Astrocyte (in vitro differentiated cells and primary cell): ENCODE measurements at regions not wholly inside any gene's neighbourhood (a gene's known extent, or its start where the extent isn't known, plus 50 kb on each side); places are given as distances from the start of the nearest gene placed in this dataset.

Source experiments
- DNase-seq: peaks from one replicate; pipeline ENCODE4 v3.0.0-alpha.2; 2010; ENCODE audit warnings: low read depth
- FAIRE-seq: peaks from 2 replicates; lab custom pipeline; 2011; peaks lifted over from hg19 to GRCh38; lab: Jason Lieb, UNC
- H2AFZ ChIP-seq: 2 replicates; pipeline ENCODE4 v1.6.0; 2012; ENCODE audit warnings: low read depth, low read length, inconsistent platforms
- H3K27ac ChIP-seq: 2 replicates; pipeline ENCODE4 v1.5.1; 2011; ENCODE audit warnings: low read depth, low read length, inconsistent platforms
- H3K27me3 ChIP-seq: 2 replicates; pipeline ENCODE4 v1.6.0; 2011; ENCODE audit warnings: low read length, inconsistent platforms; ENCODE audit not compliant: insufficient read depth
- H3K36me3 ChIP-seq: 2 replicates; pipeline ENCODE4 v1.5.1; 2011; ENCODE audit warnings: low read length, inconsistent platforms; ENCODE audit not compliant: insufficient read depth
- H3K4me1 ChIP-seq: 2 replicates; pipeline ENCODE4 v1.5.1; 2011; ENCODE audit warnings: low read length, inconsistent platforms; ENCODE audit not compliant: insufficient read depth
- H3K4me2 ChIP-seq: 2 replicates; pipeline ENCODE4 v1.6.0; 2012; ENCODE audit warnings: low read length, inconsistent platforms
- H3K4me3 ChIP-seq: 2 replicates; pipeline ENCODE4 v1.5.1; 2011; ENCODE audit warnings: low read depth, mild to moderate bottlenecking, low read length, inconsistent platforms; ENCODE audit not compliant: insufficient read depth
- H3K79me2 ChIP-seq: 2 replicates; pipeline ENCODE4 v1.6.0; 2012; ENCODE audit warnings: mild to moderate bottlenecking, low read length, inconsistent platforms; ENCODE audit not compliant: insufficient read depth
- H3K9ac ChIP-seq: 2 replicates; pipeline ENCODE4 v1.6.0; 2012; ENCODE audit warnings: mild to moderate bottlenecking, low read length, inconsistent platforms
- H3K9me3 ChIP-seq: 2 replicates; pipeline ENCODE4 v1.5.1; 2012; ENCODE audit warnings: low read depth, mild to moderate bottlenecking, low read length, inconsistent platforms; ENCODE audit not compliant: insufficient read depth
- H4K20me1 ChIP-seq: 2 replicates; pipeline ENCODE4 v1.6.0; 2012; ENCODE audit warnings: low read length, inconsistent platforms; ENCODE audit not compliant: insufficient read depth
- H3K27ac Mint-ChIP-seq: one replicate; pipeline ENCODE4 v1.8.0; 2021; ENCODE audit warnings: mild to moderate bottlenecking, mixed read lengths; ENCODE audit not compliant: unreplicated experiment
- H3K27me3 Mint-ChIP-seq: one replicate; pipeline ENCODE4 v1.8.0; 2021; ENCODE audit warnings: low read depth, mixed read lengths; ENCODE audit not compliant: unreplicated experiment
- H3K36me3 Mint-ChIP-seq: one replicate; pipeline ENCODE4 v1.8.0; 2021; ENCODE audit warnings: low read depth, mixed read lengths; ENCODE audit not compliant: unreplicated experiment
- H3K4me1 Mint-ChIP-seq: one replicate; pipeline ENCODE4 v1.8.0; 2021; ENCODE audit warnings: low read depth, mixed read lengths; ENCODE audit not compliant: unreplicated experiment
- H3K4me3 Mint-ChIP-seq: one replicate; pipeline ENCODE4 v1.8.0; 2021; ENCODE audit warnings: mild to moderate bottlenecking, moderate library complexity, mixed read lengths; ENCODE audit not compliant: unreplicated experiment
- H3K9me3 Mint-ChIP-seq: one replicate; pipeline ENCODE4 v1.8.0; 2021; ENCODE audit warnings: mild to moderate bottlenecking, mixed read lengths; ENCODE audit not compliant: unreplicated experiment
- CTCF ChIP-seq: IDR thresholded peaks from 2 replicates; pipeline ENCODE4 v1.5.1; 2011; ENCODE audit warnings: low read depth, mild to moderate bottlenecking, inconsistent platforms, low read length, moderate library complexity; ENCODE audit not compliant: insufficient read depth
- EZH2 ChIP-seq: IDR thresholded peaks from 2 replicates; pipeline ENCODE4 v1.6.1; 2012; ENCODE audit warnings: mild to moderate bottlenecking, low read length, inconsistent platforms; ENCODE audit not compliant: insufficient read depth

GRCh38 chr3:43872901-43873300 lies 182.2 kb downstream of the ABHD5 start:
- no peak for TF ChIP-seq EZH2
- TF ChIP-seq CTCF, result no peak
- H3K4me2 ChIP-seq, result peak overlapping the region; percentile 75
- peak overlapping the region; percentile 31 for H3K4me3 Mint-ChIP-seq
- H3K9me3 ChIP-seq, result no peaks in the 10 kb centered on the region
- peak overlapping the region; percentile 72 for H2AFZ ChIP-seq
- H3K27me3 Mint-ChIP-seq, result no peaks in the 10 kb centered on the region
- no peaks in the 10 kb centered on the region for H3K36me3 ChIP-seq
- H3K27ac ChIP-seq, result peak overlapping the region; percentile 89
- no peaks in the 10 kb centered on the region for H3K79me2 ChIP-seq
- peak; percentile 17 for DNase-seq
- H3K4me3 ChIP-seq, result no peak overlapping the region
- H3K9me3 Mint-ChIP-seq, result no peaks in the 10 kb centered on the region
- peak; percentile 67 for FAIRE-seq
- H3K36me3 Mint-ChIP-seq, result no peaks in the 10 kb centered on the region
- H3K4me1 Mint-ChIP-seq, result peaks cover 49% of the 10 kb centered on the region
- H3K9ac ChIP-seq, result peak overlapping the region; percentile 70
- peak overlapping the region; percentile 97 for H3K27ac Mint-ChIP-seq
- H3K27me3 ChIP-seq, result no peaks in the 10 kb centered on the region
- H4K20me1 ChIP-seq, result no peaks in the 10 kb centered on the region
- peaks cover 47% of the 10 kb centered on the region for H3K4me1 ChIP-seq

GRCh38 chr3:43873723-43874122 lies 183.0 kb downstream of the ABHD5 start:
- no peaks in the 10 kb centered on the region for H3K27me3 Mint-ChIP-seq
- Histone ChIP-seq H3K27ac (peak overlapping the region; percentile 89), H3K79me2 (no peaks in the 10 kb centered on the region), H3K9me3 (no peaks in the 10 kb centered on the region), H3K36me3 (no peaks in the 10 kb centered on the region), H4K20me1 (no peaks in the 10 kb centered on the region), H3K4me1 (peaks cover 46% of the 10 kb centered on the region), H3K4me3 (no peak overlapping the region), H3K4me2 (no peak overlapping the region), H3K9ac (no peak overlapping the region), H3K27me3 (no peaks in the 10 kb centered on the region), H2AFZ (no peak overlapping the region)
- peaks cover 46% of the 10 kb centered on the region for H3K4me1 Mint-ChIP-seq
- no peak overlapping the region for H3K4me3 Mint-ChIP-seq
- H3K9me3 Mint-ChIP-seq, result no peaks in the 10 kb centered on the region
- TF ChIP-seq CTCF (no peak), EZH2 (no peak)
- H3K27ac Mint-ChIP-seq, result peak overlapping the region; percentile 97
- FAIRE-seq (no peak), DNase-seq (no peak)
- no peaks in the 10 kb centered on the region for H3K36me3 Mint-ChIP-seq

GRCh38 chr3:43874290-43874689 lies 183.6 kb downstream of the ABHD5 start:
- DNase-seq (no peak), FAIRE-seq (no peak)
- Mint-ChIP-seq H3K27me3 (no peaks in the 10 kb centered on the region), H3K36me3 (no peaks in the 10 kb centered on the region), H3K27ac (no peak overlapping the region), H3K9me3 (no peaks in the 10 kb centered on the region), H3K4me3 (no peak overlapping the region), H3K4me1 (peaks cover 49% of the 10 kb centered on the region)
- H3K36me3 ChIP-seq, result no peaks in the 10 kb centered on the region
- no peaks in the 10 kb centered on the region for H3K27me3 ChIP-seq
- no peaks in the 10 kb centered on the region for H4K20me1 ChIP-seq
- no peaks in the 10 kb centered on the region for H3K79me2 ChIP-seq
- H3K9me3 ChIP-seq, result no peaks in the 10 kb centered on the region
- no peak overlapping the region for H3K4me2 ChIP-seq
- no peak overlapping the region for H3K27ac ChIP-seq
- no peak for TF ChIP-seq EZH2
- no peak for TF ChIP-seq CTCF
- no peak overlapping the region for H3K4me3 ChIP-seq
- peaks cover 45% of the 10 kb centered on the region for H3K4me1 ChIP-seq
- H3K9ac ChIP-seq, result no peak overlapping the region
- no peak overlapping the region for H2AFZ ChIP-seq
